Osteoblast (primary cell): ENCODE measurements at regions not wholly inside any gene's neighbourhood (a gene's known extent, or its start where the extent isn't known, plus 50 kb on each side); places are given as distances from the start of the nearest gene placed in this dataset.

Source experiments
- DNase-seq: peaks from one replicate; pipeline ENCODE4 v3.0.0; 2011; ENCODE audit warnings: low spot score, mixed read lengths; ENCODE audit not compliant: insufficient read length; ENCODE audit errors: missing footprints
- H2AFZ ChIP-seq: 2 replicates; pipeline ENCODE4 v1.6.0; 2011; ENCODE audit warnings: mild to moderate bottlenecking, low read length
- H3K27ac ChIP-seq: 2 replicates; pipeline ENCODE4 v1.5.1; 2011; ENCODE audit warnings: mild to moderate bottlenecking, low read depth, low read length, moderate library complexity
- H3K27me3 ChIP-seq: 2 replicates; pipeline ENCODE4 v1.6.0; 2012; ENCODE audit warnings: mild to moderate bottlenecking, control low read depth, inconsistent platforms, low read length, moderate library complexity; ENCODE audit not compliant: insufficient read depth
- H3K36me3 ChIP-seq: 2 replicates; pipeline ENCODE4 v1.5.1; 2011; ENCODE audit warnings: mild to moderate bottlenecking, low read length, control low read depth, moderate library complexity; ENCODE audit not compliant: insufficient read depth
- H3K4me1 ChIP-seq: 2 replicates; pipeline ENCODE4 v1.5.1; 2011; ENCODE audit warnings: mild to moderate bottlenecking, low read length, control low read depth, moderate library complexity; ENCODE audit not compliant: insufficient read depth
- H3K4me2 ChIP-seq: 2 replicates; pipeline ENCODE4 v1.6.0; 2011; ENCODE audit warnings: mild to moderate bottlenecking, low read length; ENCODE audit not compliant: insufficient read depth
- H3K4me3 ChIP-seq: fragments of 200-600 bp; sonication (generic); 3 replicates; pipeline ENCODE4 v1.5.1; 2012; ENCODE audit warnings: mild to moderate bottlenecking, low read length, inconsistent platforms; ENCODE audit not compliant: insufficient read depth
- H3K79me2 ChIP-seq: 2 replicates; pipeline ENCODE4 v1.6.0; 2012; ENCODE audit warnings: mild to moderate bottlenecking, low read length, control low read depth, inconsistent platforms; ENCODE audit not compliant: insufficient read depth
- H3K9me3 ChIP-seq: 2 replicates; pipeline ENCODE4 v1.5.1; 2011; ENCODE audit warnings: low read depth, low read length, control low read depth
- H4K20me1 ChIP-seq: 2 replicates; pipeline ENCODE4 v1.6.0; 2012; ENCODE audit warnings: mild to moderate bottlenecking, low read length, control low read depth; ENCODE audit not compliant: insufficient read depth
- CTCF ChIP-seq: IDR thresholded peaks from 2 replicates; pipeline ENCODE4 v1.5.1; 2011; ENCODE audit warnings: mild to moderate bottlenecking, low read depth, low read length, moderate library complexity; ENCODE audit errors: extremely low read depth

- H3K27me3 ChIP-seq: no peaks in the 10 kb centered on the region
- H3K4me1 ChIP-seq: no peaks in the 10 kb centered on the region
- DNase-seq: no peak
- no peaks in the 10 kb centered on the region for H3K9me3 ChIP-seq
- H3K4me3 ChIP-seq: no peak overlapping the region
- H3K4me2 ChIP-seq: no peak overlapping the region
- TF ChIP-seq CTCF: no peak
- no peaks in the 10 kb centered on the region for H3K79me2 ChIP-seq
- no peak overlapping the region for H3K27ac ChIP-seq
- no peaks in the 10 kb centered on the region for H3K36me3 ChIP-seq
- no peak overlapping the region for H2AFZ ChIP-seq
- no peaks in the 10 kb centered on the region for H4K20me1 ChIP-seq
These were observed 307.1 kb downstream of the ANKRD7 start for GRCh38 chr7:118531566-118531965.

- Histone ChIP-seq H3K4me1 (no peaks in the 10 kb centered on the region), H3K27ac (no peak overlapping the region), H3K4me3 (no peak overlapping the region), H2AFZ (no peak overlapping the region), H3K79me2 (no peaks in the 10 kb centered on the region), H3K27me3 (no peaks in the 10 kb centered on the region), H3K9me3 (no peaks in the 10 kb centered on the region), H4K20me1 (no peaks in the 10 kb centered on the region), H3K36me3 (no peaks in the 10 kb centered on the region), H3K4me2 (no peak overlapping the region)
- no peak for DNase-seq
- TF ChIP-seq CTCF: no peak
These were observed 334.7 kb downstream of the ANKRD7 start for GRCh38 chr7:118559207-118559606.

GRCh38 chr7:118563311-118563710, 338.8 kb downstream of the ANKRD7 start:
- Histone ChIP-seq H4K20me1 (no peaks in the 10 kb centered on the region), H3K4me1 (no peaks in the 10 kb centered on the region), H3K36me3 (no peaks in the 10 kb centered on the region), H3K27ac (no peak overlapping the region), H3K79me2 (no peaks in the 10 kb centered on the region), H3K27me3 (no peaks in the 10 kb centered on the region), H2AFZ (no peak overlapping the region), H3K4me3 (no peak overlapping the region), H3K4me2 (no peak overlapping the region), H3K9me3 (no peaks in the 10 kb centered on the region)
- DNase-seq: no peak
- no peak for TF ChIP-seq CTCF

- Histone ChIP-seq H3K4me2 (no peak overlapping the region), H3K27me3 (no peaks in the 10 kb centered on the region), H4K20me1 (no peaks in the 10 kb centered on the region), H3K79me2 (no peaks in the 10 kb centered on the region), H3K27ac (no peak overlapping the region), H3K4me3 (no peak overlapping the region), H3K4me1 (no peaks in the 10 kb centered on the region), H2AFZ (no peak overlapping the region), H3K9me3 (peaks cover 2% of the 10 kb centered on the region), H3K36me3 (no peaks in the 10 kb centered on the region)
- TF ChIP-seq CTCF: no peak
- no peak for DNase-seq
These were observed 348.1 kb downstream of the ANKRD7 start for GRCh38 chr7:118572604-118573003.
